ENCODE measurements at regions not wholly inside any gene's neighbourhood (a gene's known extent, or its start where the extent isn't known, plus 50 kb on each side); places are given as distances from the start of the nearest gene placed in this dataset.

- no peak overlapping the region for H3K27ac ChIP-seq (ENCODE audit: insufficient read depth, low read length)
- no peak overlapping the region for H4K8ac ChIP-seq (ENCODE audit: low read depth in 2 of 2, low read length in 2 of 2)
- ChIA-PET CTCF (interaction anchor here (0.6 kb wide), 1 partner anchor 263 kb away, joined by 4 read pairs; no protein-coding TSS in a partner anchor), POLR2A (ENCODE audit: unreplicated experiment) (no interaction called here)
- in situ Hi-C loops (cut with MboI; ENCODE audit: low sequenced_read_pairs): no loop called here
- intact Hi-C loops (cut with micrococcal nuclease): no loop called here
- H4K5ac ChIP-seq (ENCODE audit: low read depth, low read length): no peak overlapping the region
- H3K14ac ChIP-seq (replicated peaks; ENCODE audit: low read depth, low read length): no peak overlapping the region
- no peak overlapping the region for H3K9ac ChIP-seq (ENCODE audit: low read depth, low read length)
- peaks cover 52% of the 10 kb centered on the region for H3K27me3 ChIP-seq (ENCODE audit: control insufficient read depth, insufficient read depth, low read length)
- no peak overlapping the region for H2AFZ ChIP-seq (replicated peaks; ENCODE audit: low read length, poor library complexity)
- H4K20me1 ChIP-seq (ENCODE audit: insufficient read depth, low read length): no peaks in the 10 kb centered on the region
- H3K4me3 ChIP-seq (ENCODE audit: insufficient read depth, low read depth, low read length): no peak overlapping the region
- no peaks in the 10 kb centered on the region for H3K79me1 ChIP-seq (ENCODE audit: low read depth in 1 of 2, low read length in 2 of 2)
- no CpG with 5 or more reads among the region's 11 CpGs for WGBS, 2 experiments (ENCODE audit: extremely low coverage in 2 of 2, insufficient read length in 1 of 2)
- DNase-seq: no peak
- H2AK9ac ChIP-seq (replicated peaks; ENCODE audit: low read depth, low read length, poor library complexity): no peak overlapping the region
- TF ChIP-seq RFX5 (IDR thresholded peaks at IDR 0.05; ENCODE audit: low read depth, low read length): no peak
- TF ChIP-seq CHD1 (IDR thresholded peaks at IDR 0.05; ENCODE audit: low read depth, low read length): no peak
- TF ChIP-seq FOS (IDR thresholded peaks at IDR 0.05; ENCODE audit: low read depth, low read length): no peak
- TF ChIP-seq RAD21 (IDR thresholded peaks at IDR 0.05; ENCODE audit: low read length): no peak
- TF ChIP-seq, protein P1, sequence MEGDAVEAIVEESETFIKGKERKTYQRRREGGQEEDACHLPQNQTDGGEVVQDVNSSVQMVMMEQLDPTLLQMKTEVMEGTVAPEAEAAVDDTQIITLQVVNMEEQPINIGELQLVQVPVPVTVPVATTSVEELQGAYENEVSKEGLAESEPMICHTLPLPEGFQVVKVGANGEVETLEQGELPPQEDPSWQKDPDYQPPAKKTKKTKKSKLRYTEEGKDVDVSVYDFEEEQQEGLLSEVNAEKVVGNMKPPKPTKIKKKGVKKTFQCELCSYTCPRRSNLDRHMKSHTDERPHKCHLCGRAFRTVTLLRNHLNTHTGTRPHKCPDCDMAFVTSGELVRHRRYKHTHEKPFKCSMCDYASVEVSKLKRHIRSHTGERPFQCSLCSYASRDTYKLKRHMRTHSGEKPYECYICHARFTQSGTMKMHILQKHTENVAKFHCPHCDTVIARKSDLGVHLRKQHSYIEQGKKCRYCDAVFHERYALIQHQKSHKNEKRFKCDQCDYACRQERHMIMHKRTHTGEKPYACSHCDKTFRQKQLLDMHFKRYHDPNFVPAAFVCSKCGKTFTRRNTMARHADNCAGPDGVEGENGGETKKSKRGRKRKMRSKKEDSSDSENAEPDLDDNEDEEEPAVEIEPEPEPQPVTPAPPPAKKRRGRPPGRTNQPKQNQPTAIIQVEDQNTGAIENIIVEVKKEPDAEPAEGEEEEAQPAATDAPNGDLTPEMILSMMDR (conservative IDR thresholded peaks at IDR 0.05; ENCODE audit: low read depth, low read length): no peak
- no peak for TF ChIP-seq NFE2L2 (IDR thresholded peaks at IDR 0.05; ENCODE audit: low read depth, low read length)
- TF ChIP-seq BHLHE40 (IDR thresholded peaks at IDR 0.05; ENCODE audit: low read depth, low read length): no peak
- no peak for TF ChIP-seq RCOR1 (IDR thresholded peaks at IDR 0.05; ENCODE audit: insufficient replicate concordance, low read length)
- no peak for TF ChIP-seq MAFK (IDR thresholded peaks at IDR 0.05; ENCODE audit: low read depth, low read length)
- no peak for TF ChIP-seq MXI1 (IDR thresholded peaks at IDR 0.05; ENCODE audit: borderline replicate concordance, low read depth, low read length)
- TF ChIP-seq SMC3 (IDR thresholded peaks at IDR 0.05; ENCODE audit: low read depth, low read length): no peak
- no peak for TF ChIP-seq POLR2A (IDR thresholded peaks at IDR 0.05; ENCODE audit: low read depth, low read length)
- TF ChIP-seq, protein P2, sequence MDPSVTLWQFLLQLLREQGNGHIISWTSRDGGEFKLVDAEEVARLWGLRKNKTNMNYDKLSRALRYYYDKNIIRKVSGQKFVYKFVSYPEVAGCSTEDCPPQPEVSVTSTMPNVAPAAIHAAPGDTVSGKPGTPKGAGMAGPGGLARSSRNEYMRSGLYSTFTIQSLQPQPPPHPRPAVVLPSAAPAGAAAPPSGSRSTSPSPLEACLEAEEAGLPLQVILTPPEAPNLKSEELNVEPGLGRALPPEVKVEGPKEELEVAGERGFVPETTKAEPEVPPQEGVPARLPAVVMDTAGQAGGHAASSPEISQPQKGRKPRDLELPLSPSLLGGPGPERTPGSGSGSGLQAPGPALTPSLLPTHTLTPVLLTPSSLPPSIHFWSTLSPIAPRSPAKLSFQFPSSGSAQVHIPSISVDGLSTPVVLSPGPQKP (IDR thresholded peaks at IDR 0.05; ENCODE audit: borderline replicate concordance, low read depth, low read length): no peak
- TF ChIP-seq CEBPB (IDR thresholded peaks at IDR 0.05; ENCODE audit: low read depth, low read length): no peak
- TF ChIP-seq USF2 (IDR thresholded peaks at IDR 0.05; ENCODE audit: low read depth, low read length): no peak
- no peak for TF ChIP-seq MAZ (IDR thresholded peaks at IDR 0.05; ENCODE audit: borderline replicate concordance, low read depth, low read length)
- H3K4me1 ChIP-seq (ENCODE audit: control insufficient read depth, insufficient read depth, low read length): no peaks in the 10 kb centered on the region; the same call in 1 of the 2 replicates
- H2BK5ac ChIP-seq (ENCODE audit: low read depth, low read length, poor library complexity, severe bottlenecking): no peak overlapping the region
- H3K23ac ChIP-seq (ENCODE audit: low read depth, low read length): no peak overlapping the region
- no peaks in the 10 kb centered on the region; the same call in 1 of the 2 replicates for H3K9me1 ChIP-seq (ENCODE audit: insufficient read depth, low read length)
- H2AK5ac ChIP-seq (ENCODE audit: low read depth, low read length): no peak overlapping the region
- no peaks in the 10 kb centered on the region for H3K36me3 ChIP-seq (ENCODE audit: control insufficient read depth, insufficient read depth, low read length)
- H3K9me3 ChIP-seq (ENCODE audit: control insufficient read depth, insufficient read depth, low read length): peaks cover 9% of the 10 kb centered on the region
- no peak overlapping the region for H3K4ac ChIP-seq (ENCODE audit: low read depth, low read length)
- no TSS peak for BruUV-seq (replicated peaks)
- H2BK15ac ChIP-seq (ENCODE audit: low read depth, low read length): no peak overlapping the region
- ATAC-seq (ENCODE audit: low read depth): no peak
- H2BK120ac ChIP-seq (ENCODE audit: low read depth, low read length): no peak overlapping the region
- H3K18ac ChIP-seq (ENCODE audit: low read depth, low read length): no peak overlapping the region
- H4K91ac ChIP-seq (ENCODE audit: insufficient read depth, low read depth, low read length): no peak overlapping the region
- no peak overlapping the region for H3K4me2 ChIP-seq (ENCODE audit: low read depth, low read length)
- H3K56ac ChIP-seq (ENCODE audit: extremely low read depth, insufficient read depth, low read length): no peak overlapping the region
- H2BK20ac ChIP-seq (ENCODE audit: low read depth, low read length): no peak overlapping the region
- dilution Hi-C loops (cut with HindIII; ENCODE audit: low sequenced_read_pairs, unreplicated experiment): no loop called here
These were observed 258.8 kb downstream of the FAM43A start for GRCh38 chr3:194944526-194944925.

Measured in IMR-90 (cell line).